ENCODE measurements at regions not wholly inside any gene's neighbourhood (a gene's known extent, or its start where the extent isn't known, plus 50 kb on each side); places are given as distances from the start of the nearest gene placed in this dataset.

DNA sequence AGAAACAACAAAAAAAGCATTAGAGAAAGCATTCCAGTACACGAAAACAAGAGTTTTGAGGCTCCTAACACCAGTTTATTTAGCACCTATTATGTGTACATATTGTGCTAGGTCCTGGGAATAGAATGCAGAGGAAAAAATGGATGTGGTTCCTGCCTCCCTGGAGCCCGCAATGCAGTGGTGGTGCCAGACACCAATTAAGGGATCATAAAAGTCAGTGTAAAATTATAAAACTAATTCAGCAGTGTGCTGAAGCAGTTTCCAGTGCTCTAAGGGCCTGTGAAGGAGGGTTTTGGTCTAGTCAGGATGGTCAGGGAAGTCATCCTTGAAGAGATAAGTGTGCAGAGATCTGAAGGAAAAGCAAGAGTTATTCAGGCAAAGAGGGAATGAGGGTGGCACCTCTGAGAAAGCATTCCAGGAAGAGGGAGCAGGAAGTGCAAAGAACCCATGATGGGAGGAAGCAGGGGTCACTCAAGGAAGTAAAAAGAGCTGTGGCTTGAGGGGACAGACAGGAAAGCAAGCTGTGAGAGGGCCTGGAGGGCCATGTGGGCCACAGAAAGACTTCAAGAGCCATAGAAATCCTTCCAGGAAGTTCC, 65.2 kb upstream of the IFNLR1 start:
- ChIA-PET POLR2A (no interaction called here), CTCF (interaction anchor here (0.6 to 0.7 kb wide), 2 partner anchors 141 to 988 kb away, joined by 3 to 5 read pairs; no protein-coding TSS in a partner anchor)

DNA sequence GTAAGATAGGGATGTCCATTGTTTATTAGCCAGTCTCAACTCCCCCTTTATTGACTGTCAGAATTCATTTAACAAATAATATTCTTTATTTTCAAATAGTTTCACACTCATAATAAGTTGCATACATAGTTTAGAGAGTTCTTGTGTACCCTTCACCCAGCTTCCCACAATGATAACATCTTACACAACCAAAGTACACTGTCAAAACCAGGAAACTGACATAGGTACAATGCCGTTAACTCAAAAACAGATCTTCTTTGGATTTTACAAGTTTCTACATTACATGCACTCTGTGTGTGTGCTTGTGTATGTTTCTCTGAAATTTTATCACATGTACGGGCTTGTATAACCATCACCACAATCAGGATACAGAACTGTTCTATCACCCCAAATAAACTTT, 64.4 kb upstream of the IFNLR1 start:
- ChIA-PET CTCF (no interaction called here), POLR2A (no interaction called here)
- Mint-ChIP-seq H3K36me3 (ENCODE audit: insufficient read depth, unreplicated experiment) (no peaks in the 10 kb centered on the region), H3K9me3 (ENCODE audit: unreplicated experiment) (no peaks in the 10 kb centered on the region), H3K4me1 (ENCODE audit: insufficient read depth, unreplicated experiment) (no peaks in the 10 kb centered on the region), H3K27me3 (ENCODE audit: insufficient read depth, unreplicated experiment) (no peaks in the 10 kb centered on the region), H3K4me3 (ENCODE audit: unreplicated experiment) (no peak overlapping the region), H3K27ac (ENCODE audit: low read depth, unreplicated experiment) (no peak overlapping the region)
- intact Hi-C loops (cut with micrococcal nuclease): no loop called here
- no peak for DNase-seq (ENCODE audit: unreplicated experiment)
- BruUV-seq (replicated peaks): no TSS peak
- no peak for TF ChIP-seq CTCF (IDR thresholded peaks at IDR 0.05; ENCODE audit: unreplicated experiment)

More for the DNA sequence above, 65.2 kb upstream of the IFNLR1 start:
- Mint-ChIP-seq H3K9me3 (ENCODE audit: unreplicated experiment) (no peaks in the 10 kb centered on the region), H3K27ac (ENCODE audit: low read depth, unreplicated experiment) (no peak overlapping the region), H3K27me3 (ENCODE audit: insufficient read depth, unreplicated experiment) (no peaks in the 10 kb centered on the region), H3K36me3 (ENCODE audit: insufficient read depth, unreplicated experiment) (no peaks in the 10 kb centered on the region), H3K4me1 (ENCODE audit: insufficient read depth, unreplicated experiment) (no peaks in the 10 kb centered on the region), H3K4me3 (ENCODE audit: unreplicated experiment) (no peak overlapping the region)
- BruUV-seq (replicated peaks): no TSS peak
- no peak for TF ChIP-seq CTCF (IDR thresholded peaks at IDR 0.05; ENCODE audit: unreplicated experiment)
- no peak for DNase-seq (ENCODE audit: unreplicated experiment)
- intact Hi-C loops (cut with micrococcal nuclease): no loop called here

- H3K9me3 Mint-ChIP-seq (ENCODE audit: unreplicated experiment): no peaks in the 10 kb centered on the region
- CTCF ChIA-PET: interaction anchor here (0.6 kb wide), 2 partner anchors 8 to 265 kb away, joined by 3 read pairs; no protein-coding TSS in a partner anchor
- POLR2A ChIA-PET: no interaction called here
- no peak for DNase-seq (ENCODE audit: unreplicated experiment)
- H3K4me1 Mint-ChIP-seq (ENCODE audit: insufficient read depth, unreplicated experiment): no peaks in the 10 kb centered on the region
- H3K27ac Mint-ChIP-seq (ENCODE audit: low read depth, unreplicated experiment): no peak overlapping the region
- intact Hi-C loops (cut with micrococcal nuclease): no loop called here
- H3K36me3 Mint-ChIP-seq (ENCODE audit: insufficient read depth, unreplicated experiment): no peaks in the 10 kb centered on the region
- H3K27me3 Mint-ChIP-seq (ENCODE audit: insufficient read depth, unreplicated experiment): no peaks in the 10 kb centered on the region
- no peak overlapping the region for H3K4me3 Mint-ChIP-seq (ENCODE audit: unreplicated experiment)
- TF ChIP-seq CTCF (IDR thresholded peaks at IDR 0.05; ENCODE audit: unreplicated experiment): no peak
- no TSS peak for BruUV-seq (replicated peaks)
Measured at GRCh38 chr1:24250791-24251190, 63.7 kb upstream of the IFNLR1 start.

GRCh38 chr1:24250224-24250623, 63.1 kb upstream of the IFNLR1 start:
- Mint-ChIP-seq H3K4me1 (ENCODE audit: insufficient read depth, unreplicated experiment) (no peaks in the 10 kb centered on the region), H3K9me3 (ENCODE audit: unreplicated experiment) (no peaks in the 10 kb centered on the region), H3K36me3 (ENCODE audit: insufficient read depth, unreplicated experiment) (no peaks in the 10 kb centered on the region), H3K4me3 (ENCODE audit: unreplicated experiment) (no peak overlapping the region), H3K27me3 (ENCODE audit: insufficient read depth, unreplicated experiment) (no peaks in the 10 kb centered on the region), H3K27ac (ENCODE audit: low read depth, unreplicated experiment) (no peak overlapping the region)
- ChIA-PET POLR2A (interaction anchor here (1.2 kb wide), 1 partner anchor 48 kb away, joined by 3 read pairs; no protein-coding TSS in a partner anchor), CTCF (interaction anchor here (0.6 kb wide), 1 partner anchor 266 kb away, joined by 3 read pairs; no protein-coding TSS in a partner anchor)
- no peak for TF ChIP-seq CTCF (IDR thresholded peaks at IDR 0.05; ENCODE audit: unreplicated experiment)
- intact Hi-C loops (cut with micrococcal nuclease): no loop called here
- no TSS peak for BruUV-seq (replicated peaks)
- DNase-seq (ENCODE audit: unreplicated experiment): no peak
